GM23248 (cell line): ENCODE measurements at regions not wholly inside any gene's neighbourhood (a gene's known extent, or its start where the extent isn't known, plus 50 kb on each side); places are given as distances from the start of the nearest gene placed in this dataset.

Experiments
- DNase-seq: peaks from one replicate; pipeline ENCODE4 v3.0.0-alpha.2; 2015
- H2AFZ ChIP-seq: fragments of 200-600 bp; sonication (generic); 2 replicates; pipeline ENCODE4 v1.6.1; 2016; ENCODE audit warnings: antibody characterized with exemption
- H3F3A ChIP-seq: fragments of 200-600 bp; sonication (generic); 2 replicates; pipeline ENCODE4 v1.6.1; 2016; ENCODE audit warnings: mild to moderate bottlenecking, antibody characterized with exemption, mixed run types; ENCODE audit not compliant: insufficient read depth
- H3K27ac ChIP-seq: fragments of 200-600 bp; sonication (generic); 2 replicates; pipeline ENCODE4 v1.5.1; 2016; ENCODE audit warnings: mild to moderate bottlenecking
- H3K27me3 ChIP-seq: fragments of 200-600 bp; sonication (generic); replicated peaks from 2 replicates; pipeline ENCODE4 v1.6.1; 2016; ENCODE audit warnings: mild to moderate bottlenecking; ENCODE audit not compliant: insufficient read depth
- H3K36me3 ChIP-seq: fragments of 200-600 bp; sonication (generic); 2 replicates; pipeline ENCODE4 v1.6.1; 2016; ENCODE audit warnings: low read depth, mild to moderate bottlenecking
- H3K4me1 ChIP-seq: fragments of 200-600 bp; sonication (generic); 2 replicates; pipeline ENCODE4 v1.6.1; 2016; ENCODE audit warnings: mild to moderate bottlenecking; ENCODE audit not compliant: insufficient read depth
- H3K4me2 ChIP-seq: fragments of 200-600 bp; sonication (generic); one replicate; pipeline ENCODE4 v1.6.1; 2016; ENCODE audit warnings: mild to moderate bottlenecking; ENCODE audit not compliant: unreplicated experiment
- H3K4me3 ChIP-seq: fragments of 200-600 bp; sonication (generic); 2 replicates; pipeline ENCODE4 v1.5.1; 2016; ENCODE audit warnings: mild to moderate bottlenecking
- H3K79me2 ChIP-seq: fragments of 200-600 bp; sonication (generic); 2 replicates; pipeline ENCODE4 v1.6.1; 2016; ENCODE audit warnings: mild to moderate bottlenecking; ENCODE audit not compliant: insufficient read depth
- H3K9ac ChIP-seq: fragments of 200-600 bp; sonication (generic); 2 replicates; pipeline ENCODE4 v1.6.1; 2016; ENCODE audit warnings: mild to moderate bottlenecking
- H3K9me2 ChIP-seq: fragments of 200-600 bp; sonication (generic); 2 replicates; pipeline ENCODE4 v1.6.1; 2016; ENCODE audit warnings: mixed run types, mild to moderate bottlenecking, moderate library complexity; ENCODE audit not compliant: insufficient read depth
- H3K9me3 ChIP-seq: fragments of 200-600 bp; sonication (generic); one replicate; pipeline ENCODE4 v1.6.1; 2017; ENCODE audit warnings: low read depth
- H4K20me1 ChIP-seq: fragments of 200-600 bp; sonication (generic); 2 replicates; pipeline ENCODE4 v1.6.0; 2016; ENCODE audit not compliant: insufficient read depth
- EZH2 ChIP-seq: fragments of 200-600 bp; sonication (generic); IDR thresholded peaks from 2 replicates; pipeline ENCODE4 v1.6.1; 2018; ENCODE audit warnings: antibody characterized with exemption, mild to moderate bottlenecking; ENCODE audit not compliant: insufficient read depth, poor library complexity, severe bottlenecking
- EZH2phosphoT487 ChIP-seq: fragments of 200-600 bp; sonication (generic); IDR thresholded peaks from 2 replicates; pipeline ENCODE4 v1.6.1; 2018; ENCODE audit warnings: antibody characterized with exemption, moderate library complexity, mild to moderate bottlenecking, low read depth; ENCODE audit not compliant: insufficient read depth
- WGBS, 2 experiments: methylation state at CpG; one replicate each; pipeline ENCODE4 v1.1.6; 2015 to 2017; ENCODE audit warnings: low lambda C conversion rate in 2 of 2, low coverage in 1 of 2; ENCODE audit errors: missing lambda C conversion rate in 2 of 2; 5-methylcytosine and 5-hydroxymethylcytosine counted together
- in situ Hi-C: fragments of 300-500 bp; cut with MboI; formaldehyde crosslinking; loops from 2 replicates; pipeline ENCODE4 v1.15.0; 2020

GRCh38 chr16:55133654-55134053 lies 190.3 kb upstream of the IRX6 start:
- 9 to 21% methylated on average over 3 of the region's 3 CpGs for WGBS, 2 experiments
- no peak overlapping the region for H3K4me2 ChIP-seq
- no peaks in the 10 kb centered on the region for H4K20me1 ChIP-seq
- H3K4me3 ChIP-seq, result no peak overlapping the region
- no peak for TF ChIP-seq EZH2
- no peak for TF ChIP-seq EZH2phosphoT487
- H3K4me1 ChIP-seq, result no peaks in the 10 kb centered on the region
- no peaks in the 10 kb centered on the region for H3F3A ChIP-seq
- H3K9me3 ChIP-seq, result no peaks in the 10 kb centered on the region
- H2AFZ ChIP-seq, result no peak overlapping the region
- in situ Hi-C loops, result no loop called here
- no peak overlapping the region for H3K27ac ChIP-seq
- H3K27me3 ChIP-seq, result no peaks in the 10 kb centered on the region; the same call in 1 of the 2 replicates
- no peaks in the 10 kb centered on the region for H3K79me2 ChIP-seq
- H3K36me3 ChIP-seq, result no peaks in the 10 kb centered on the region
- DNase-seq, result no peak
- no peaks in the 10 kb centered on the region for H3K9me2 ChIP-seq
- no peak overlapping the region for H3K9ac ChIP-seq

- H3K27me3 ChIP-seq, result no peaks in the 10 kb centered on the region; the same call in 1 of the 2 replicates
- no peaks in the 10 kb centered on the region for H3K36me3 ChIP-seq
- no peak overlapping the region for H3K4me3 ChIP-seq
- H3K9ac ChIP-seq, result no peak overlapping the region
- H3K4me2 ChIP-seq, result no peak overlapping the region
- H2AFZ ChIP-seq, result no peak overlapping the region
- WGBS, 2 experiments, result 81 to 96% methylated on average over 1 of the region's 1 CpG
- no peaks in the 10 kb centered on the region for H3F3A ChIP-seq
- DNase-seq, result no peak
- no peaks in the 10 kb centered on the region for H3K9me3 ChIP-seq
- no peaks in the 10 kb centered on the region for H3K4me1 ChIP-seq
- no peaks in the 10 kb centered on the region for H4K20me1 ChIP-seq
- no peaks in the 10 kb centered on the region for H3K79me2 ChIP-seq
- H3K9me2 ChIP-seq, result no peaks in the 10 kb centered on the region
- in situ Hi-C loops, result no loop called here
- H3K27ac ChIP-seq, result no peak overlapping the region
- TF ChIP-seq EZH2 (no peak), EZH2phosphoT487 (no peak)
Measured at GRCh38 chr16:55136356-55137150, 187.4 kb upstream of the IRX6 start.

GRCh38 chr16:55138298-55138697 lies 185.7 kb upstream of the IRX6 start:
- no peaks in the 10 kb centered on the region for H3K9me3 ChIP-seq
- H3F3A ChIP-seq, result no peaks in the 10 kb centered on the region
- H4K20me1 ChIP-seq, result no peaks in the 10 kb centered on the region
- WGBS, 2 experiments, result 25 to 26% methylated on average over 3 of the region's 3 CpGs
- H2AFZ ChIP-seq, result no peak overlapping the region
- H3K27ac ChIP-seq, result no peak overlapping the region
- no peak for TF ChIP-seq EZH2
- TF ChIP-seq EZH2phosphoT487, result no peak
- H3K4me1 ChIP-seq, result no peaks in the 10 kb centered on the region
- no peak for DNase-seq
- H3K9me2 ChIP-seq, result no peaks in the 10 kb centered on the region
- no peaks in the 10 kb centered on the region for H3K79me2 ChIP-seq
- in situ Hi-C loops, result no loop called here
- no peak overlapping the region for H3K4me2 ChIP-seq
- H3K9ac ChIP-seq, result no peak overlapping the region
- no peaks in the 10 kb centered on the region; the same call in 1 of the 2 replicates for H3K27me3 ChIP-seq
- no peaks in the 10 kb centered on the region for H3K36me3 ChIP-seq
- no peak overlapping the region for H3K4me3 ChIP-seq

- WGBS, 2 experiments, result 12% methylated on average over 4 of the region's 4 CpGs
- Histone ChIP-seq H3K4me1 (no peaks in the 10 kb centered on the region), H3K79me2 (no peaks in the 10 kb centered on the region), H3K27me3 (no peaks in the 10 kb centered on the region), H4K20me1 (no peaks in the 10 kb centered on the region), H3K36me3 (no peaks in the 10 kb centered on the region), H3K4me2 (no peak overlapping the region), H3K9me3 (no peaks in the 10 kb centered on the region), H3K27ac (no peak overlapping the region), H2AFZ (no peak overlapping the region), H3K4me3 (no peak overlapping the region), H3F3A (no peaks in the 10 kb centered on the region), H3K9me2 (no peaks in the 10 kb centered on the region), H3K9ac (no peak overlapping the region)
- in situ Hi-C loops, result no loop called here
- TF ChIP-seq EZH2phosphoT487, result no peak
- no peak for TF ChIP-seq EZH2
- DNase-seq, result no peak
Measured at GRCh38 chr16:55142405-55142804, 181.6 kb upstream of the IRX6 start.
